GM12872 (cell line): ENCODE measurements at regions not wholly inside any gene's neighbourhood (a gene's known extent, or its start where the extent isn't known, plus 50 kb on each side); places are given as distances from the start of the nearest gene placed in this dataset.

Experiments
- CTCF ChIP-seq: IDR thresholded peaks from 3 replicates; pipeline ENCODE4 v1.5.1; 2011; ENCODE audit warnings: low read depth, mild to moderate bottlenecking, low read length, moderate library complexity; ENCODE audit not compliant: insufficient read depth

DNA sequence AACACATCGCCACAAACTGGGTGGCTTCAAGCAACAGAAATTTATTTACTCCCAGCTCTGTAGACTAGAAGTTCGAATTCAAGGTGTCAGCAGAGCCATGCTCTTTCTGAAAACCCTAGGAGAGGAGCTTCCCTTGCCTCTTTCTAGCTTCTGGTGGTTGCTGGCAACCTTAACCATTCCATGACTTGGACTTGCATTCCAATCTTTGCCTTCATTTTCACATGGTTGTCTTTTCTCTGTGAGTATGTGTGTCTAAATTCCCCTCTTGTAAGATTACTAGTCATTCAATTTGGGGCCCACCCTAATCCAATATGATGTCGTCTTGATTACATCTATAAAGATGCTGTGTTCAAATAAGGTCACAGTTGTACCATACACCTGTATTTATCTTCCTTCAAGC is 65.9 kb upstream of the PRKG1 start:
- TF ChIP-seq CTCF, result no peak

GRCh38 chr10:51010977-51011376 is 63.3 kb upstream of the PRKG1 start:
- peak; percentile 81 for TF ChIP-seq CTCF

- TF ChIP-seq CTCF, result no peak
These were observed 62.2 kb upstream of the PRKG1 start for GRCh38 chr10:51012073-51012472.

GRCh38 chr10:51014680-51015389 is 59.5 kb upstream of the PRKG1 start:
- TF ChIP-seq CTCF, result no peak

GRCh38 chr10:51020200-51020599 is 54.1 kb upstream of the PRKG1 start:
- no peak for TF ChIP-seq CTCF

GRCh38 chr10:51022933-51023585 is 51.2 kb upstream of the PRKG1 start:
- no peak for TF ChIP-seq CTCF

DNA sequence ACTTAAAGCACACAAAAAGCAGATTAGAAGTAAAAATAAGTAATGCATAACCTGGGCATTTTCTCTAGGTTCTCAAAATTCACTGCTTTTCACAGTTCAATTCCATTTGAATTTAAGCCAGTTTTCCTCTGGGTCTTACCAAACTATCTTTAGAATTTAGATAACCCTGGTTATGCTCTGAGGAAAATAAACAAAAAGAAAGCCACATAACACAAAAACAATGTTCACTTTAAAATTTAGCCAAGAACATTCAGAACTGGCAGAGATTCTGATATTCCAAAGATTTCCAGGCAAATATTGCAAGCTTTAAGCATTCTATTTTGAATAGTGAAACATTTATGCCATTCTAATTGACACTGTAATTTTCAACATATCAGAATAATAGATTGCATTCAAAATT is 50.7 kb upstream of the PRKG1 start:
- TF ChIP-seq CTCF, result no peak
